ENCODE measurements at regions not wholly inside any gene's neighbourhood (a gene's known extent, or its start where the extent isn't known, plus 50 kb on each side); places are given as distances from the start of the nearest gene placed in this dataset.

- TF ChIP-seq POLR2AphosphoS5 (IDR thresholded peaks at IDR 0.05; ENCODE audit: low read depth, low read length), result no peak
- no peak for TF ChIP-seq SIN3A (IDR thresholded peaks at IDR 0.05; ENCODE audit: borderline replicate concordance, insufficient read depth, low read length)
- TF ChIP-seq REST (IDR thresholded peaks at IDR 0.05; ENCODE audit: insufficient read depth in 1 of 2, low read depth in 2 of 2, low read length in 2 of 2), result no peak
- TF ChIP-seq TAF1 (IDR thresholded peaks at IDR 0.05; ENCODE audit: borderline replicate concordance, insufficient read depth, low read length), result no peak
Observed at GRCh38 chr11:95500466-95500865, 269.5 kb upstream of the SESN3 start.
